Stomach (tissue), 8 donors: ENCODE measurements at regions not wholly inside any gene's neighbourhood (a gene's known extent, or its start where the extent isn't known, plus 50 kb on each side); places are given as distances from the start of the nearest gene placed in this dataset.

Experiments used
- DNase-seq, 2 donors: peaks; one replicate each; pipeline versions ENCODE4 v3.0.0 to v3.0.0-alpha.2; 2013 to 2019
- H3K27ac ChIP-seq, 5 donors: fragments of 200-600 bp in 4 of 5; sonication (generic) in 4 of 5; one replicate each; pipeline ENCODE4 v1.5.1; 2013 to 2019; ENCODE audit warnings: mild to moderate bottlenecking in 1 of 5, moderate library complexity in 1 of 5
- H3K27me3 ChIP-seq, 3 donors: fragments of 200-600 bp; sonication (generic); one replicate each; pipeline ENCODE4 v1.5.1; 2017 to 2019; ENCODE audit warnings: mixed run types in 1 of 3
- H3K36me3 ChIP-seq, 4 donors: fragments of 200-600 bp; sonication (generic); 1 replicate in 3 of 4; 2 replicates in 1 of 4; pipeline ENCODE4 v1.5.1; 2016 to 2019
- H3K4me1 ChIP-seq, 4 donors: fragments of 200-600 bp; sonication (generic); one replicate each; pipeline ENCODE4 v1.5.1; 2016 to 2019
- H3K4me3 ChIP-seq, 4 donors: fragments of 200-600 bp; sonication (generic) in 3 of 4; one replicate each; pipeline ENCODE4 v1.5.1; 2016 to 2019; ENCODE audit warnings: mild to moderate bottlenecking in 1 of 4
- H3K9me3 ChIP-seq, 4 donors: fragments of 200-600 bp; sonication (generic); one replicate each; pipeline ENCODE4 v1.5.1; 2016 to 2019
- EP300 ChIP-seq: sonication (generic); formaldehyde crosslinking; IDR thresholded peaks from one replicate; pipeline ENCODE4 v1.6.1; 2017; ENCODE audit warnings: antibody characterized with exemption
- POLR2A ChIP-seq, 4 donors: fragments of 450-650 bp; IDR thresholded peaks; one replicate each; pipeline ENCODE4 v1.6.1; 2016; ENCODE audit warnings: antibody characterized with exemption in 4 of 4, control low read depth in 2 of 4, mild to moderate bottlenecking in 1 of 4, moderate library complexity in 1 of 4
- POLR2AphosphoS5 ChIP-seq, 3 donors: sonication (generic); formaldehyde crosslinking; IDR thresholded peaks; one replicate each; pipeline ENCODE4 v1.6.1; 2016; ENCODE audit warnings: antibody characterized with exemption in 3 of 3
- WGBS, 5 donors: extraction: QIAGEN DNeasy Blood & Tissue Kit in 3 of 5; methylation state at CpG; one replicate each; pipeline versions ENCODE4 v1.1.5 to v1.1.7; 2013 to 2018; 5-methylcytosine and 5-hydroxymethylcytosine counted together
- intact Hi-C: fragments of 100-400 bp; cut with DNase I; formaldehyde crosslinking; loops from one replicate; pipeline ENCODE4 v1.15.1; 2023; ENCODE audit warnings: low total_unique reads
- TF ChIP-seq, protein P1 (sequence below), 7 experiments: fragments of 450-650 bp in 4 of 7; fragments of 200-600 bp in 3 of 7; sonication (generic) in 3 of 7; IDR thresholded peaks; one replicate each; pipeline ENCODE4 v1.5.1; 2016 to 2019; ENCODE audit warnings: antibody characterized with exemption in 7 of 7, control low read depth in 2 of 7, mild to moderate bottlenecking in 1 of 7
- donor health status: healthy with polysubstance abuse.
- donor health status: Bipolar disorder and iron deficiency.
- donor health status: healthy.

- peak; percentile 52 to 74 for DNase-seq
- Histone ChIP-seq H3K36me3 (no peaks in the 10 kb centered on the region), H3K27ac (no peak overlapping the region), H3K27me3 (no peaks in the 10 kb centered on the region), H3K4me3 (no peak overlapping the region), H3K4me1 (peaks cover 0 to 15% (median 2%) of the 10 kb centered on the region in 4 donors), H3K9me3 (peaks cover 0 to 11% (median 0%) of the 10 kb centered on the region in 4 donors)
- intact Hi-C loops = loop anchor here (10.0 kb wide), 1 partner anchor 72 kb away; no protein-coding TSS in a partner anchor
- TF ChIP-seq, protein P1, sequence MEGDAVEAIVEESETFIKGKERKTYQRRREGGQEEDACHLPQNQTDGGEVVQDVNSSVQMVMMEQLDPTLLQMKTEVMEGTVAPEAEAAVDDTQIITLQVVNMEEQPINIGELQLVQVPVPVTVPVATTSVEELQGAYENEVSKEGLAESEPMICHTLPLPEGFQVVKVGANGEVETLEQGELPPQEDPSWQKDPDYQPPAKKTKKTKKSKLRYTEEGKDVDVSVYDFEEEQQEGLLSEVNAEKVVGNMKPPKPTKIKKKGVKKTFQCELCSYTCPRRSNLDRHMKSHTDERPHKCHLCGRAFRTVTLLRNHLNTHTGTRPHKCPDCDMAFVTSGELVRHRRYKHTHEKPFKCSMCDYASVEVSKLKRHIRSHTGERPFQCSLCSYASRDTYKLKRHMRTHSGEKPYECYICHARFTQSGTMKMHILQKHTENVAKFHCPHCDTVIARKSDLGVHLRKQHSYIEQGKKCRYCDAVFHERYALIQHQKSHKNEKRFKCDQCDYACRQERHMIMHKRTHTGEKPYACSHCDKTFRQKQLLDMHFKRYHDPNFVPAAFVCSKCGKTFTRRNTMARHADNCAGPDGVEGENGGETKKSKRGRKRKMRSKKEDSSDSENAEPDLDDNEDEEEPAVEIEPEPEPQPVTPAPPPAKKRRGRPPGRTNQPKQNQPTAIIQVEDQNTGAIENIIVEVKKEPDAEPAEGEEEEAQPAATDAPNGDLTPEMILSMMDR (IDR thresholded peaks at IDR 0.05) = peak in 5 of 7 experiments; percentile 61 to 76 (median 74)
- TF ChIP-seq EP300 = no peak
- WGBS, 5 donors = 7 to 26% (median 10%) methylated on average over 4 of the region's 4 CpGs
Measured at GRCh38 chr3:176872771-176873209, 324.5 kb downstream of the TBL1XR1 start.

GRCh38 chr3:176870451-176870850, 326.8 kb downstream of the TBL1XR1 start:
- intact Hi-C loops = loop anchor here (10.0 kb wide), 1 partner anchor 74 kb away; no protein-coding TSS in a partner anchor
- Histone ChIP-seq H3K27me3 (no peaks in the 10 kb centered on the region), H3K9me3 (no peaks in the 10 kb centered on the region), H3K4me3 (no peak overlapping the region), H3K36me3 (no peaks in the 10 kb centered on the region), H3K27ac (no peak overlapping the region), H3K4me1 (peaks cover 0 to 16% (median 2%) of the 10 kb centered on the region in 4 donors)
- 40 to 98% (median 94%) methylated on average over 1 of the region's 1 CpG for WGBS, 5 donors
- no peak for DNase-seq
- TF ChIP-seq POLR2A (IDR thresholded peaks at IDR 0.05) = no peak
- TF ChIP-seq, protein P1 (IDR thresholded peaks at IDR 0.05) = no peak
- TF ChIP-seq POLR2AphosphoS5 (IDR thresholded peaks at IDR 0.05) = no peak
- TF ChIP-seq EP300 = no peak

GRCh38 chr3:176867681-176868663, 329.3 kb downstream of the TBL1XR1 start:
- no peak overlapping the region for H3K4me3 ChIP-seq
- peak; percentile 33 to 73 for DNase-seq
- intact Hi-C loops = no loop called here
- 39 to 59% (median 52%) methylated on average over 7 of the region's 7 CpGs for WGBS, 5 donors
- H3K36me3 ChIP-seq = no peaks in the 10 kb centered on the region
- H3K27ac ChIP-seq = no peak overlapping the region
- H3K4me1 ChIP-seq = peaks cover 0 to 14% (median 2%) of the 10 kb centered on the region in 4 donors
- H3K27me3 ChIP-seq = no peaks in the 10 kb centered on the region
- no peaks in the 10 kb centered on the region for H3K9me3 ChIP-seq
- TF ChIP-seq EP300 = no peak
- no peak for TF ChIP-seq POLR2A (IDR thresholded peaks at IDR 0.05)
- peak in 1 of 3 donors; percentile 32 for TF ChIP-seq POLR2AphosphoS5 (IDR thresholded peaks at IDR 0.05)
- TF ChIP-seq, protein P1 (IDR thresholded peaks at IDR 0.05) = no peak

DNA sequence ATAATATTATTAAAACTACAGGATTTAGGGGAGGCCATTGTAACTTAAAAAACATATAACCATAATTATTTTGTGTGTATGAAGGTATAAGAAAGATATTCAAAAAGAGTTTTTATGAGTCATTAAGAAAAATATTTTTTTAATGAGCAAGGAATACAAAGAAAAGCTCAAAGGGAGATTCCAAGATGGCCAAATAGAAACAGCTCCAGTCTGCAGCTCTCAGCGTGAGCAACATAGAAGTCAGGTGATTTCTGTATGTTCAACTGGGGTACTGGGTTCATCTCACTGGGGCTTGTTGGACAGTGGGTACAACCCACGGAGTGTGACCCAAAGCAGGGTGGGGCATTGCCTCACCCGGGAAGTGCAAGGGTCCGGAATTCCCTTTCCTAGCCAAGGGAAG, 336.1 kb downstream of the TBL1XR1 start:
- Histone ChIP-seq H3K9me3 (no peaks in the 10 kb centered on the region), H3K27ac (no peak overlapping the region), H3K36me3 (no peaks in the 10 kb centered on the region), H3K27me3 (no peaks in the 10 kb centered on the region), H3K4me3 (no peak overlapping the region), H3K4me1 (no peaks in the 10 kb centered on the region)
- DNase-seq = no peak
- intact Hi-C loops = no loop called here
- WGBS, 5 donors = 87 to 96% (median 90%) methylated on average over 4 of the region's 4 CpGs
- no peak for TF ChIP-seq POLR2AphosphoS5 (IDR thresholded peaks at IDR 0.05)
- TF ChIP-seq POLR2A (IDR thresholded peaks at IDR 0.05) = no peak
- TF ChIP-seq EP300 = no peak
- TF ChIP-seq, protein P1 (IDR thresholded peaks at IDR 0.05) = no peak
